Upper lobe of left lung (tissue), 4 donors: ENCODE measurements at regions not wholly inside any gene's neighbourhood (a gene's known extent, or its start where the extent isn't known, plus 50 kb on each side); places are given as distances from the start of the nearest gene placed in this dataset.

ENCODE experiments used
- CTCF ChIP-seq, 6 experiments: fragments of 450-650 bp in 4 of 6; fragments of 200-600 bp in 2 of 6; sonication (generic) in 2 of 6; IDR thresholded peaks; one replicate each; pipeline ENCODE4 v1.5.1; 2016 to 2019; ENCODE audit warnings: antibody characterized with exemption in 6 of 6
- EP300 ChIP-seq, 4 donors: sonication (generic); formaldehyde crosslinking; IDR thresholded peaks; one replicate each; pipeline ENCODE4 v1.5.1; 2017; ENCODE audit warnings: antibody characterized with exemption in 4 of 4, control low read depth in 2 of 4
- POLR2A ChIP-seq, 4 donors: fragments of 450-650 bp; IDR thresholded peaks; one replicate each; pipeline ENCODE4 v1.5.1; 2016 to 2017; ENCODE audit warnings: antibody characterized with exemption in 4 of 4, mild to moderate bottlenecking in 2 of 4
- POLR2AphosphoS5 ChIP-seq, 2 donors: sonication (generic); formaldehyde crosslinking; IDR thresholded peaks; one replicate each; pipeline ENCODE4 v1.5.1; 2017; ENCODE audit warnings: antibody characterized with exemption in 2 of 2

GRCh38 chr15:81966631-81967030 is 79.2 kb downstream of the MEX3B start:
- TF ChIP-seq CTCF (IDR thresholded peaks at IDR 0.05): no peak
- no peak for TF ChIP-seq POLR2AphosphoS5 (IDR thresholded peaks at IDR 0.05)
- no peak for TF ChIP-seq POLR2A (IDR thresholded peaks at IDR 0.05)
- no peak for TF ChIP-seq EP300 (IDR thresholded peaks at IDR 0.05)
